ENCODE measurements at regions not wholly inside any gene's neighbourhood (a gene's known extent, or its start where the extent isn't known, plus 50 kb on each side); places are given as distances from the start of the nearest gene placed in this dataset.

DNA sequence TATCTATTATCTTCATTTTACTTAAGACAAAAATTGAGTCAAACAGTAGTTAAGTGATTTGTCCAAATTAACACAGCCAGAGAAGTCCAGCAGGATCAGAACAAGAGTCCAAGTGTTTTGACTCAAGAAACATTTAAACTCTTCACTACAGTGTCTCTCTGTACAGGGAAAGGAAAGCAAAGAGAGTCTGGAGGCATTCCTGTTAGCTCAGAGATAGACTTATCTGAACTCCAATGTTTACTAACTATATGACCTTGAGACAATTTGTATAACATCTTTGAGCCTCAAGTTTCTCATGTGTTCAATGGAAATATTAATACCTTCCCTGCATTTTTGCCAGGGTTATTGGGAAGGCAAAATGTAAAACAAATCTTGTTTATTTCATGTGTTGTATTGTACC is 849.1 kb downstream of the DIPK2A start:
- H3K4me1 ChIP-seq: no peaks in the 10 kb centered on the region
- DNase-seq (ENCODE audit: low spot score in 2 of 2): no peak
- H3K36me3 ChIP-seq: no peaks in the 10 kb centered on the region
- intact Hi-C loops (cut with DNase I): no loop called here
- TF ChIP-seq, protein P1, sequence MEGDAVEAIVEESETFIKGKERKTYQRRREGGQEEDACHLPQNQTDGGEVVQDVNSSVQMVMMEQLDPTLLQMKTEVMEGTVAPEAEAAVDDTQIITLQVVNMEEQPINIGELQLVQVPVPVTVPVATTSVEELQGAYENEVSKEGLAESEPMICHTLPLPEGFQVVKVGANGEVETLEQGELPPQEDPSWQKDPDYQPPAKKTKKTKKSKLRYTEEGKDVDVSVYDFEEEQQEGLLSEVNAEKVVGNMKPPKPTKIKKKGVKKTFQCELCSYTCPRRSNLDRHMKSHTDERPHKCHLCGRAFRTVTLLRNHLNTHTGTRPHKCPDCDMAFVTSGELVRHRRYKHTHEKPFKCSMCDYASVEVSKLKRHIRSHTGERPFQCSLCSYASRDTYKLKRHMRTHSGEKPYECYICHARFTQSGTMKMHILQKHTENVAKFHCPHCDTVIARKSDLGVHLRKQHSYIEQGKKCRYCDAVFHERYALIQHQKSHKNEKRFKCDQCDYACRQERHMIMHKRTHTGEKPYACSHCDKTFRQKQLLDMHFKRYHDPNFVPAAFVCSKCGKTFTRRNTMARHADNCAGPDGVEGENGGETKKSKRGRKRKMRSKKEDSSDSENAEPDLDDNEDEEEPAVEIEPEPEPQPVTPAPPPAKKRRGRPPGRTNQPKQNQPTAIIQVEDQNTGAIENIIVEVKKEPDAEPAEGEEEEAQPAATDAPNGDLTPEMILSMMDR (IDR thresholded peaks at IDR 0.05): no peak
- no peaks in the 10 kb centered on the region for H3K9me3 ChIP-seq
- H3K27ac ChIP-seq: no peak overlapping the region
- no peaks in the 10 kb centered on the region for H3K27me3 ChIP-seq
- H3K4me3 ChIP-seq: no peak overlapping the region

DNA sequence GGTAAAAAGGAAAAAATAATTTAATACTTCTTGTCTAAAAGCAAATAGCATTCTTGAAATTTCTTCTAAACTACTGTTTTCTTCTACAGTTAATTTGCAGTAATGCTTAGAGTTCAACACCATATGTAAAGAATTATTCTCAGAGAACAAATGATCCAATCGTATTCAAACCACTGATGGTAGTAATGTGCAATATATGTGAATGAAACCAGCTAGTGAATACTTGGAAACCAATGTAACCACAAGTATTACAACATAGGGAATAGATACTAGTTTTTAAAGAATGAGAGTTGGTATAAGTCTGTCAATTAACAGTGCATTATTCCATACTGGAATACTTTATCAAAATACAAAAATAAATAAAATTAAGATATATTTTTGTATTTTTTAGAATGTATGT is 850.0 kb downstream of the DIPK2A start:
- Histone ChIP-seq H3K27me3 (no peaks in the 10 kb centered on the region), H3K9me3 (no peaks in the 10 kb centered on the region), H3K36me3 (no peaks in the 10 kb centered on the region), H3K27ac (no peak overlapping the region), H3K4me1 (no peaks in the 10 kb centered on the region), H3K4me3 (no peak overlapping the region)
- intact Hi-C loops (cut with DNase I): no loop called here
- DNase-seq (ENCODE audit: low spot score in 2 of 2): no peak
- TF ChIP-seq, protein P1 (IDR thresholded peaks at IDR 0.05): no peak

DNA sequence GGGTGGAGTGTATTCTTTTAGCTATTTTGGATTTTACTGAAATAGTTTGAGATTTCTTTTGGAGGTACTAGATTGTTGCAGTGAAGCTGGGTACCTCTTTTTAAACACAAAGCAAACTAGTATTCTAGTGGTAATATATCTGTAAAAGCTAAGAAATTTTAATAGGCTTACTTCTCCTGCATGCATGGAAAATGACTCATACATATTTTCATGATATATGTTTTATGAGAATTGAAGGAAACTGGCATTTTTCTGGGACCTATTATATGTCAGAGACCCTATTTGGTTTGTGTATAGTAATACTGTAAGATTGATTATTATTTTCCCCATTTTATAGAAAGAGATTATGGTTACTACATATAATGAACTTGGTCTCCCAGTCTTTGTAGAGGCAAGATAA is 851.0 kb downstream of the DIPK2A start:
- TF ChIP-seq, protein P1 (IDR thresholded peaks at IDR 0.05): no peak
- intact Hi-C loops (cut with DNase I): no loop called here
- no peak for DNase-seq (ENCODE audit: low spot score in 2 of 2)
- no peak overlapping the region for H3K4me3 ChIP-seq
- no peaks in the 10 kb centered on the region for H3K9me3 ChIP-seq
- no peak overlapping the region for H3K27ac ChIP-seq
- H3K4me1 ChIP-seq: no peaks in the 10 kb centered on the region
- H3K27me3 ChIP-seq: no peaks in the 10 kb centered on the region
- no peaks in the 10 kb centered on the region for H3K36me3 ChIP-seq

DNA sequence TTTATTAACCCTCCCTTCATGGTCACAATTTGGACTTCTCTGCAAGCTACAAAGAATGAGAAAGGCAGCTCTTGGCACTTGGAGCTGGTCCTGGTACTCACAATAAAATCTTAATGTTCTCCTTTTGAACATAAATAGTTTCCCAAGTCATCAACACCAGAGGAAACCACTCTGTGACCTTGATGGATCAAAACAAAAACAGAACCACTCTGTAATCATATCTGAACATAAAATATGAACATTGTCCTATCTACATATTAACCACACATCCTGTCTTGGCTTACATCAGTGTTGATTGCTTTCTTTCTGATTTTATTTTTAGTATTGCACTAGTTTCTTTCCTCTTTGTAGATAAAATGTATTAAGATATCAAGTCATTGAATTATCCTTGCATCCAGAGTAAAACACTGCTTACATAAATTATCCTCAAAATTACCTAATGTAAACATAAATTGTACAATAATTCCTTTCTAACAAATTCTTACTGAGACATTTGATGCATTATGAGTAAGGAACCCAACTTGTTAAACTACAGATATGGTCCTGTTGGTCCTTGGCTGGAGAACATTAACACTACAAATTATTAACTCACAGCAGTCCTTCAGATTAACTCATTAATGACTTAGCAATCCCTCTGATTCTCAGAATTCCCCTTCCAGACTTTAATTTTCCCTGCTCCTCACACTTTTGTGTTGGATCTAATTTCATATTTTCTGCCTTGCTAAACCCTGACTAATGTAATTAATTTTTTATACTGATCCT is 860.5 kb downstream of the DIPK2A start:
- Histone ChIP-seq H3K36me3 (no peaks in the 10 kb centered on the region), H3K27ac (no peak overlapping the region), H3K9me3 (peaks cover 0 to 3% of the 10 kb centered on the region in 2 donors), H3K27me3 (no peaks in the 10 kb centered on the region), H3K4me3 (no peak overlapping the region), H3K4me1 (no peaks in the 10 kb centered on the region)
- intact Hi-C loops (cut with DNase I): no loop called here
- DNase-seq (ENCODE audit: low spot score in 2 of 2): no peak
- TF ChIP-seq, protein P1 (IDR thresholded peaks at IDR 0.05): no peak

DNA sequence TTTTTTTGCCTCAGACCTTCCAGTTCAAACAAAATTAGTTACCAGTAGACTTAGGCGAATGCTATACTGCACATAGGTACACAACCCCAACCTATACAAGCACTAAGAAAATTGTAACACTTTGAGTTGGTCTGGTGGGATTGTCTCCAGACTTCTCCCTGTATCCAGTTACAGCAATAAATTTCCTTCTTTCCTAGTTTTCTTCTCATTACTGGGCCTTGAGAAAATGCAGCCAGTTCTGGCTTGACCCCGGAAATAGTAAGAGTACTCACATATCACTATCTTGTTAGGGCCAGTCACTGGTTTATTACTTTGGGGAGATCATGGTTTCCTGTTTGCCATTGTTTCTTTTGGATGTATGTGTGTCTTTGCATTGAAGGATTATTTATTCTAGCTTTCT is 868.4 kb downstream of the DIPK2A start:
- H3K36me3 ChIP-seq: no peaks in the 10 kb centered on the region
- no peaks in the 10 kb centered on the region for H3K4me1 ChIP-seq
- no peak overlapping the region for H3K4me3 ChIP-seq
- no peak overlapping the region for H3K27ac ChIP-seq
- no peaks in the 10 kb centered on the region for H3K27me3 ChIP-seq
- intact Hi-C loops (cut with DNase I): no loop called here
- TF ChIP-seq, protein P1 (IDR thresholded peaks at IDR 0.05): no peak
- H3K9me3 ChIP-seq: peaks cover 0 to 17% of the 10 kb centered on the region in 2 donors
- DNase-seq (ENCODE audit: low spot score in 2 of 2): no peak
